Stimulated activated naive CD8-positive, alpha-beta T cell treated with anti-CD3 and anti-CD28 coated beads, Interleukin-15, amount 100 ng/mL, for 72 hours (primary cell): ENCODE measurements at regions not wholly inside any gene's neighbourhood (a gene's known extent, or its start where the extent isn't known, plus 50 kb on each side); places are given as distances from the start of the nearest gene placed in this dataset.

Source experiments
- ATAC-seq: fragments of 150-1000 bp; cut with Tn5 transposase; 2 replicates; pipeline ENCODE4 v1.10.0; 2021; ENCODE audit warnings: mild to moderate bottlenecking, moderate library complexity
- DNase-seq, 2 donors: peaks; one replicate each; pipeline ENCODE4 v3.0.0; 2021 to 2022
- H3K27ac Mint-ChIP-seq, 2 donors: one replicate each; pipeline ENCODE4 v1.8.0; 2022; ENCODE audit warnings: mild to moderate bottlenecking in 2 of 2, mixed read lengths in 2 of 2, moderate library complexity in 2 of 2
- H3K27me3 Mint-ChIP-seq: one replicate; pipeline ENCODE4 v1.8.0; 2022; ENCODE audit warnings: mixed read lengths
- H3K4me1 Mint-ChIP-seq: one replicate; pipeline ENCODE4 v1.8.0; 2022; ENCODE audit warnings: mild to moderate bottlenecking, mixed read lengths
- H3K4me3 Mint-ChIP-seq, 2 donors: one replicate each; pipeline ENCODE4 v1.8.0; 2022; ENCODE audit warnings: mild to moderate bottlenecking in 2 of 2, mixed read lengths in 2 of 2, moderate library complexity in 1 of 2
- H3K9me3 Mint-ChIP-seq, 2 donors: one replicate each; pipeline ENCODE4 v1.8.0; 2022; ENCODE audit warnings: mixed read lengths in 2 of 2

DNA sequence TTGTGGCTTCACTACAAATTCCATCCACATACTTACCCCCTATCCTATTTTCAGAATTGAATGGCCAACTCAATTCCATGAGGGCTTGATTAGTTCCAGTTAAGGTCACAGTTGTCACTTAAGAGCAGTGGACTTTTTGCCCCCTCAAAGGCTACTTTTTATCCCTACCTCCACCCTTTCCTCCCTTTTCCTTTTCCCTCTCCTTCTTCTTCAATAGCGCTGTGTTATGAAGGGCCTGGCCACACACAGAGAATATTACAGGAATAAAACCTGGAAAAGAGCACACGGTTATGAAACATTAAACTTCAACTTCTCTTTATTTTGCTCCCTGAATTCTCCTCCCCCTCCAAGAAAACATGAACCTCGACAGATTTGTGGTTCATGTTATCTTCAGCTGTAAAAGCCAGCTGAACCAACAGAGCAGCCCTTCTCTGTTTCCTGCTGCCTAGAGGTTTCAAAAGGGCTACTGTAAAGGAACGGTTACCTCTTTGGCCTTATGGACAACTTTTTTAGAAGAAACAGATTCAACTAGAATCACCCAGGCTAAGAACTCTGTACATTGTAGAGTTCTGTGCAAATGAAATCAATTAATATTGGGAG lies 87.0 kb upstream of the RPL34 start:
- Mint-ChIP-seq H3K9me3 (peaks cover 0 to 5% of the 10 kb centered on the region in 2 donors), H3K4me1 (peaks cover 83% of the 10 kb centered on the region), H3K4me3 (peak overlapping the region; percentile 49 to 52), H3K27me3 (no peaks in the 10 kb centered on the region), H3K27ac (no peak overlapping the region)
- DNase-seq = no peak
- no peak for ATAC-seq

DNA sequence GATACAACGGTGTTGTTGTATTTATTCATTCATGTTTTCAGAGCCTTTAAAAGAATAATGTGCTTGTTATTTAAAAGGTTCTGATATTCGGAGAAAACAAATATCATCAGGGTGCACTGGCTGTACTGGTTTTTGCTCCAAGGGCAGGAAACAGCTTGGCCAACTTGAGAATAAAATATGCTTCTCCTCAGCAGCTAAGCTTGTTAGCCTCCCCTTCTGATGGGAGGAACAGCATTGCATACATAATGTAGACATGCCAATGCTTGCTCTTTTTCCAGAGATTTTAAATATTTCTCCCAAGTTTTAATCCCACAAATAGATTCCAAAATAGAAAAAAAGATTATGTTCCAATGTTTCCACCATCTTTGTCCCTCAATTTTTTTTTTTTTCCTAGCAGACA lies 87.6 kb upstream of the RPL34 start:
- Mint-ChIP-seq H3K27me3 (no peaks in the 10 kb centered on the region), H3K27ac (no peak overlapping the region), H3K4me3 (no peak overlapping the region), H3K9me3 (peaks cover 0 to 1% of the 10 kb centered on the region in 2 donors), H3K4me1 (peaks cover 86% of the 10 kb centered on the region)
- ATAC-seq (no peak), DNase-seq (no peak)

- H3K27me3 Mint-ChIP-seq = no peaks in the 10 kb centered on the region
- ATAC-seq = peak; percentile 52
Observed at GRCh38 chr4:108532187-108532586, 88.2 kb upstream of the RPL34 start.

GRCh38 chr4:108531461-108531860 lies 88.9 kb upstream of the RPL34 start:
- H3K4me3 Mint-ChIP-seq = peak overlapping the region; percentile 68 to 82

More at GRCh38 chr4:108532187-108532586, 88.2 kb upstream of the RPL34 start:
- H3K27ac Mint-ChIP-seq = peak overlapping the region in 1 of 2 donors; percentile 53
- peaks cover 87% of the 10 kb centered on the region for H3K4me1 Mint-ChIP-seq
- no peaks in the 10 kb centered on the region for H3K9me3 Mint-ChIP-seq
- DNase-seq = no peak
- peak overlapping the region; percentile 68 to 82 for H3K4me3 Mint-ChIP-seq

GRCh38 chr4:108529984-108530905 lies 90.1 kb upstream of the RPL34 start:
- ATAC-seq (no peak), DNase-seq (no peak)
- Mint-ChIP-seq H3K27ac (peak overlapping the region in 1 of 2 donors; percentile 48), H3K4me1 (peaks cover 85% of the 10 kb centered on the region), H3K27me3 (no peaks in the 10 kb centered on the region), H3K4me3 (peak overlapping the region; percentile 23 to 46), H3K9me3 (peaks cover 2% of the 10 kb centered on the region in 2 donors)

More at GRCh38 chr4:108531461-108531860, 88.9 kb upstream of the RPL34 start:
- Mint-ChIP-seq H3K27me3 (no peaks in the 10 kb centered on the region), H3K9me3 (no peaks in the 10 kb centered on the region), H3K4me1 (peaks cover 88% of the 10 kb centered on the region), H3K27ac (peak overlapping the region; percentile 0 to 53)
- DNase-seq = no peak
- no peak for ATAC-seq

- DNase-seq = no peak
- Mint-ChIP-seq H3K27ac (no peak overlapping the region), H3K27me3 (no peaks in the 10 kb centered on the region), H3K4me1 (peaks cover 89% of the 10 kb centered on the region), H3K9me3 (peaks cover 5 to 7% of the 10 kb centered on the region in 2 donors), H3K4me3 (no peak overlapping the region)
- no peak for ATAC-seq
Observed at GRCh38 chr4:108529102-108529501, 91.3 kb upstream of the RPL34 start.

DNA sequence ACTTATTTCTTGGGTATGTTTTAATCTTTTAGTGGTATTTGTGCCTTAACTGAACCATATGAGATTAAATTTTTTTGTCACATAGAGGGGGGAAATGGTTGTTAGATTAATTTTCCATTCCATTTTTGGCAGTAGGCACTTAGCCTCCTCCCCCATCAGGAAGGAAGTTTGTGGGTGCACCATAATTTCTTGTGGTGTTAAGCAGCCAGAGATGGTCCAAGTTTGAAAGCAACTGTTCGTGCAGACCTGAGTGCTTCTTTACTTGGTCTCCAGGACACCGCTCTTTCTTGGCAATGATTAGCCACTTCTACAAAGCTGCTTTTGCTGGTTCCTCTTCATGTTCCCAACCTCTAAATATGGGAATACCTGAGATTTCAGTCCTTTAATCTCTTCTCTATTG lies 92.7 kb upstream of the RPL34 start:
- ATAC-seq = peak; percentile 85

GRCh38 chr4:108520807-108521206 lies 99.6 kb upstream of the RPL34 start:
- H3K27me3 Mint-ChIP-seq = no peaks in the 10 kb centered on the region
- no peak overlapping the region for H3K27ac Mint-ChIP-seq
- no peak for DNase-seq
- peaks cover 35% of the 10 kb centered on the region for H3K4me1 Mint-ChIP-seq
- H3K9me3 Mint-ChIP-seq = peaks cover 5 to 7% of the 10 kb centered on the region in 2 donors
- H3K4me3 Mint-ChIP-seq = no peak overlapping the region
- ATAC-seq = no peak

More for the DNA sequence above, 92.7 kb upstream of the RPL34 start:
- peak overlapping the region in 1 of 2 donors; percentile 86 for H3K27ac Mint-ChIP-seq
- H3K9me3 Mint-ChIP-seq = peaks cover 5 to 7% of the 10 kb centered on the region in 2 donors
- peak overlapping the region; percentile 55 to 69 for H3K4me3 Mint-ChIP-seq
- peaks cover 75% of the 10 kb centered on the region for H3K4me1 Mint-ChIP-seq
- H3K27me3 Mint-ChIP-seq = no peaks in the 10 kb centered on the region
- DNase-seq = peak in 1 of 2 donors; percentile 26

DNA sequence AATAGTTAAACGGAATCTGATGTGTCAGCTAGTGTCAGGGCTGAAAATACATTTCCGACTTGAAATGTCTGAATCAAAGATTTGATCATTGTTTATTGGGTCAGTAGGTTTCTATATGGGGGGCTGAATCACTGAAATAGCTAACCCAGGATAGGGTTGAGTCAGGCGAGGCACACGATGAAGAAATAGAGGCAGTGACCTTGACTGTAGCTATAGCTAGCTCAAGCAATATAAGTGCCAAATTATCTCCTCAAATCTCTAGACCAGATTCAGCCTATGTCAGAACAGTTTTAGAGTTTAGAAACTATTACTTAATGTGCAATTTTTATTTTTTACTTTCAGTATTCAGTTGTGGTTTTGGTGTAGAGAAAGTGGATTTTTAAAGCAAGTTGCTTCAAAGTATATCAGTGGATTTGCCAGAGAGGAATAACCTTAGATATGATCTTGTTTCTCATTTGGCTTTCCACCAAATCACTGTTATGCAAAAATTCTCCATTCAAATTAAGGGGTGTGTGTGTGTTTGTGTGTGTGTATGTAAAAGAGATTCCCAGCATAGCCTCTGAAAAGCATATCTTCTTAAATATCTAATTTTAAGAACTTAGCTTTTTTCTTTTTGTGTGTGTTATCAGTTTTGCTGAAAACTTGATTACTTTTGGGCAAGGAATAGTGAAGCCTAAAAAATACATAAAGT lies 100.3 kb upstream of the RPL34 start:
- Mint-ChIP-seq H3K27me3 (no peaks in the 10 kb centered on the region), H3K9me3 (peaks cover 1 to 3% of the 10 kb centered on the region in 2 donors), H3K4me3 (peak overlapping the region in 1 of 2 donors; percentile 14), H3K27ac (no peak overlapping the region), H3K4me1 (peaks cover 31% of the 10 kb centered on the region)
- DNase-seq = no peak
- ATAC-seq = peak; percentile 31

- Mint-ChIP-seq H3K9me3 (no peaks in the 10 kb centered on the region), H3K4me1 (peaks cover 26% of the 10 kb centered on the region), H3K27me3 (no peaks in the 10 kb centered on the region), H3K4me3 (peak overlapping the region in 1 of 2 donors; percentile 14), H3K27ac (no peak overlapping the region)
- DNase-seq (no peak), ATAC-seq (no peak)
Observed at GRCh38 chr4:108519208-108519833, 101.1 kb upstream of the RPL34 start.

GRCh38 chr4:108512615-108513505 lies 107.5 kb upstream of the RPL34 start:
- no peak overlapping the region for H3K27ac Mint-ChIP-seq
- DNase-seq (peak; percentile 41 to 47), ATAC-seq (peak; percentile 83)
- H3K4me1 Mint-ChIP-seq = peaks cover 22% of the 10 kb centered on the region
- no peaks in the 10 kb centered on the region for H3K27me3 Mint-ChIP-seq
- peak overlapping the region; percentile 68 to 86 for H3K4me3 Mint-ChIP-seq
- peaks cover 0 to under 1% of the 10 kb centered on the region in 2 donors for H3K9me3 Mint-ChIP-seq

GRCh38 chr4:108511618-108512017 lies 108.8 kb upstream of the RPL34 start:
- H3K27ac Mint-ChIP-seq = no peak overlapping the region
- no peak overlapping the region for H3K4me3 Mint-ChIP-seq
- no peak for DNase-seq
- ATAC-seq = no peak
- H3K27me3 Mint-ChIP-seq = no peaks in the 10 kb centered on the region
- peaks cover 7 to 9% of the 10 kb centered on the region in 2 donors for H3K9me3 Mint-ChIP-seq
- H3K4me1 Mint-ChIP-seq = peaks cover 19% of the 10 kb centered on the region

DNA sequence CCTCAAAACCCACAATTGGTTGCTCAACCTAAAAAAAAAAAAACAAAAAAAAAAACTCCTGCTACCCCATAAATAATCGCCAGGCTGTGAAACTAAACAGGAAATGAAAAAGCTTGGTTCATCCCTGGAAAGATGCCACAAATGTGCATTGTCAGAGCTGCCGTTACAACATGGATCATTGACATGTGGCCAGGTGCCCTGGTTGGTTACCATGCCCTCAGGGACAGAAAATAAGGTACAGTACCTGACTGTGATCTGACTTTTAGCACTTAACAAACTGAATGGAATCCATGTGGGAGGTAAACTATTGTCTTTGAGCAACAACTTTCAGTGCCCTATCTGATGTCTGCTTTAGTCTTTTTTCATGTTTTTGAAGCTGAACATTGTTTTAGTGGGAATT lies 118.0 kb upstream of the RPL34 start:
- H3K4me1 Mint-ChIP-seq = peaks cover 20% of the 10 kb centered on the region
- ATAC-seq = no peak
- H3K4me3 Mint-ChIP-seq = no peak overlapping the region
- no peak overlapping the region for H3K27ac Mint-ChIP-seq
- no peaks in the 10 kb centered on the region for H3K27me3 Mint-ChIP-seq
- H3K9me3 Mint-ChIP-seq = peaks cover 20 to 25% of the 10 kb centered on the region in 2 donors
- DNase-seq = no peak

GRCh38 chr4:108498925-108499324 lies 121.5 kb upstream of the RPL34 start:
- DNase-seq = no peak
- Mint-ChIP-seq H3K4me3 (no peak overlapping the region), H3K27ac (no peak overlapping the region), H3K27me3 (no peaks in the 10 kb centered on the region), H3K9me3 (peaks cover 13 to 14% of the 10 kb centered on the region in 2 donors), H3K4me1 (peaks cover 7% of the 10 kb centered on the region)
- ATAC-seq = no peak
